ENCODE measurements at regions not wholly inside any gene's neighbourhood (a gene's known extent, or its start where the extent isn't known, plus 50 kb on each side); places are given as distances from the start of the nearest gene placed in this dataset.

GRCh38 chr3:152695840-152696239, 139.1 kb upstream of the P2RY1 start:
- Mint-ChIP-seq H3K4me1 (ENCODE audit: insufficient read depth, unreplicated experiment) (peaks cover 5% of the 10 kb centered on the region), H3K4me3 (ENCODE audit: unreplicated experiment) (no peak overlapping the region), H3K27me3 (ENCODE audit: insufficient read depth, unreplicated experiment) (no peaks in the 10 kb centered on the region), H3K27ac (ENCODE audit: low read depth, unreplicated experiment) (no peak overlapping the region), H3K36me3 (ENCODE audit: insufficient read depth, unreplicated experiment) (no peaks in the 10 kb centered on the region), H3K9me3 (ENCODE audit: unreplicated experiment) (no peaks in the 10 kb centered on the region)
- CTCF ChIA-PET, result interaction anchor here (0.6 to 1.6 kb wide), 6 partner anchors 12 to 266 kb away, joined by 3 to 6 read pairs (median 4); partner anchors contain the start of gene P2RY1
- BruUV-seq (replicated peaks), result no TSS peak
- DNase-seq (ENCODE audit: unreplicated experiment), result no peak
- no peak for TF ChIP-seq CTCF (IDR thresholded peaks at IDR 0.05; ENCODE audit: unreplicated experiment)
- POLR2A ChIA-PET, result interaction anchor here (0.9 to 1.4 kb wide), 3 partner anchors 12 to 24 kb away, joined by 3 to 4 read pairs (median 3); no protein-coding TSS in a partner anchor
- intact Hi-C loops (cut with micrococcal nuclease), result loop anchor here (5.0 kb wide), 1 partner anchor 266 kb away; no protein-coding TSS in a partner anchor

DNA sequence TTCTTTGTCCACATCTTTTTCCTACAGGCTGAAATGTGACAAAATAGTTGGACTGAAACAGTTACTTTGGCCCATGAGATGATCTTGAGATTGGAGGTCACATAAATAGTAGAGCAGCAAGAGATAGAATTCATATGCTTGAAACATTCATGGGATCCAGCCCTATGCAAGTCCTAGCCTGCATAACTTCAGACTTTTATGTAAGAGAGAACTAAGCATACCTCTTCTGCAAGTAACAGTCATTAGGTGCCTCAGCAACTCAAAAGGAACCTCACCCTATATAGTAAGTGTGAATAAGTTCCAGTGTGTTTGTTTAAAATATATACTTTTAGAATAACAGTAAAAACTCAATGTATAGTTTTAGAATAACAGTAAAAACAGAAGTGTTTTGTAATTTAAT, 138.0 kb upstream of the P2RY1 start:
- Mint-ChIP-seq H3K4me1 (ENCODE audit: insufficient read depth, unreplicated experiment) (peaks cover 5% of the 10 kb centered on the region), H3K36me3 (ENCODE audit: insufficient read depth, unreplicated experiment) (no peaks in the 10 kb centered on the region), H3K27ac (ENCODE audit: low read depth, unreplicated experiment) (no peak overlapping the region), H3K27me3 (ENCODE audit: insufficient read depth, unreplicated experiment) (no peaks in the 10 kb centered on the region), H3K4me3 (ENCODE audit: unreplicated experiment) (no peak overlapping the region), H3K9me3 (ENCODE audit: unreplicated experiment) (no peaks in the 10 kb centered on the region)
- POLR2A ChIA-PET, result interaction anchor here (0.6 kb wide), 1 partner anchor 83 kb away, joined by 5 read pairs; no protein-coding TSS in a partner anchor
- no peak for DNase-seq (ENCODE audit: unreplicated experiment)
- BruUV-seq (replicated peaks), result no TSS peak
- intact Hi-C loops (cut with micrococcal nuclease), result loop anchor here (5.0 kb wide), 1 partner anchor 265 kb away; no protein-coding TSS in a partner anchor
- CTCF ChIA-PET, result no interaction called here
- no peak for TF ChIP-seq CTCF (IDR thresholded peaks at IDR 0.05; ENCODE audit: unreplicated experiment)

GRCh38 chr3:152703245-152703890, 131.6 kb upstream of the P2RY1 start:
- CTCF ChIA-PET, result interaction anchor here (1.6 kb wide), 1 partner anchor 9 kb away, joined by 5 read pairs; no protein-coding TSS in a partner anchor
- POLR2A ChIA-PET, result interaction anchor here (0.7 to 1.9 kb wide), 6 partner anchors 8 to 131 kb away, joined by 3 to 10 read pairs (median 4); partner anchors contain the start of gene P2RY1
- no peaks in the 10 kb centered on the region for H3K9me3 Mint-ChIP-seq (ENCODE audit: unreplicated experiment)
- H3K27ac Mint-ChIP-seq (ENCODE audit: low read depth, unreplicated experiment), result no peak overlapping the region
- intact Hi-C loops (cut with micrococcal nuclease), result no loop called here
- TF ChIP-seq CTCF (IDR thresholded peaks at IDR 0.05; ENCODE audit: unreplicated experiment), result no peak
- H3K27me3 Mint-ChIP-seq (ENCODE audit: insufficient read depth, unreplicated experiment), result no peaks in the 10 kb centered on the region
- H3K36me3 Mint-ChIP-seq (ENCODE audit: insufficient read depth, unreplicated experiment), result no peaks in the 10 kb centered on the region
- no peaks in the 10 kb centered on the region for H3K4me1 Mint-ChIP-seq (ENCODE audit: insufficient read depth, unreplicated experiment)
- DNase-seq (ENCODE audit: unreplicated experiment), result peak; percentile 9
- BruUV-seq (replicated peaks), result no TSS peak
- H3K4me3 Mint-ChIP-seq (ENCODE audit: unreplicated experiment), result no peak overlapping the region

DNA sequence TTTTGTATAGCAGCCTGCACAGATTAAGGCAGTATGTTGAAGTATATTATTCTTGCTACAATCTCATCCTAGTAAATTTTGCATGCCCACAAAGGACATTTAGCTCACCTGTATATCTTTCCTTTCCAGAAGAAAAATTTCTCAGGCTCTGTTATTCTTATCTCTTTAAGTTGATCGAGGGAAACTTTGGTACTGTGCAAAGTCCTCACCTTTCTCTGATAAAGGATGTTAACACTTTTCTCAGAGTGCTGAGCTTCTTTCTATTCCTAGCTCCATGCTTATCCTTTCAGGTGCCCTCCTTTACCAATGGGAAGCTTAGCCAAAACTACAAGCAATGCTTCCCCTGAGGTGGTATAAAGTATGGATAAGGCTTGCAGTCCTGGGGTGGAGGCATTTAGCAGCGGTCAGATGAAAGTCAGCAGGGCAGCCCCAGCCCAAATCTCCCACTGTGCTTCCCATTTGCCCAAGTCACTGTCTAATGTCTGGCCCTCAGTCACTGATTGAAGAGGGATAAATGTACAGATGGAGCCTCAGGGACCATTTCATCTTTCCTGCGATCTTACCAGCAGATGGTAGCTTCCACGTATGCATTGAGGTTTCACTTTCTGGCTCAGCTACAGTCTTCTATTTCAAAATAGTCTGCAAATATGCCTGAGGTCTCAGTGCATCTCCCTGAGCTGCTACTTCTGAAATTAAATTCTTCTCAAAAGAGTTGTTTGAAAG, 127.8 kb upstream of the P2RY1 start:
- Mint-ChIP-seq H3K27ac (ENCODE audit: low read depth, unreplicated experiment) (no peak overlapping the region), H3K4me1 (ENCODE audit: insufficient read depth, unreplicated experiment) (no peaks in the 10 kb centered on the region), H3K36me3 (ENCODE audit: insufficient read depth, unreplicated experiment) (no peaks in the 10 kb centered on the region), H3K4me3 (ENCODE audit: unreplicated experiment) (no peak overlapping the region), H3K9me3 (ENCODE audit: unreplicated experiment) (no peaks in the 10 kb centered on the region), H3K27me3 (ENCODE audit: insufficient read depth, unreplicated experiment) (no peaks in the 10 kb centered on the region)
- no peak for TF ChIP-seq CTCF (IDR thresholded peaks at IDR 0.05; ENCODE audit: unreplicated experiment)
- ChIA-PET CTCF (interaction anchor here (0.6 kb wide), 1 partner anchor 12 kb away, joined by 3 read pairs; no protein-coding TSS in a partner anchor), POLR2A (interaction anchor here (1.2 to 1.4 kb wide), 2 partner anchors 11 to 12 kb away, joined by 3 to 4 read pairs; no protein-coding TSS in a partner anchor)
- no TSS peak for BruUV-seq (replicated peaks)
- DNase-seq (ENCODE audit: unreplicated experiment), result no peak
- intact Hi-C loops (cut with micrococcal nuclease), result no loop called here
